H9 (cell line): ENCODE measurements at regions not wholly inside any gene's neighbourhood (a gene's known extent, or its start where the extent isn't known, plus 50 kb on each side); places are given as distances from the start of the nearest gene placed in this dataset.

Source experiments
- DNase-seq: peaks from one replicate; pipeline ENCODE4 v3.0.0-alpha.2; 2017
- H2AFZ ChIP-seq: one replicate; pipeline ENCODE4 v1.6.1; 2013; ENCODE audit warnings: mild to moderate bottlenecking, low read length, control low read depth, moderate library complexity
- H2AK5ac ChIP-seq: 2 replicates; pipeline ENCODE4 v1.6.1; 2013; ENCODE audit warnings: low read length, control low read depth, mixed read lengths; ENCODE audit not compliant: insufficient read length
- H2BK120ac ChIP-seq: one replicate; pipeline ENCODE4 v1.6.1; 2013; ENCODE audit warnings: low read depth, mild to moderate bottlenecking, low read length, control low read depth, inconsistent platforms; ENCODE audit not compliant: poor library complexity, severe bottlenecking
- H2BK12ac ChIP-seq: 2 replicates; pipeline ENCODE4 v1.6.1; 2013; ENCODE audit warnings: low read length, control low read depth, mixed read lengths, low read depth; ENCODE audit not compliant: insufficient read length
- H2BK15ac ChIP-seq: 2 replicates; pipeline ENCODE4 v1.6.1; 2013; ENCODE audit warnings: low read depth, low read length, control low read depth
- H2BK20ac ChIP-seq: one replicate; pipeline ENCODE4 v1.6.1; 2013; ENCODE audit warnings: low read depth, mild to moderate bottlenecking, low read length, control low read depth, inconsistent platforms; ENCODE audit not compliant: poor library complexity, severe bottlenecking
- H2BK5ac ChIP-seq: 2 replicates; pipeline ENCODE4 v1.6.1; 2013; ENCODE audit warnings: low read length, control low read depth, mixed read lengths; ENCODE audit not compliant: insufficient read length
- H3K14ac ChIP-seq: 2 replicates; pipeline ENCODE4 v1.6.1; 2013; ENCODE audit warnings: low read length, control low read depth; ENCODE audit not compliant: insufficient read depth
- H3K18ac ChIP-seq: 2 replicates; pipeline ENCODE4 v1.6.1; 2013; ENCODE audit warnings: low read depth, mild to moderate bottlenecking, mixed read lengths, low read length, control low read depth; ENCODE audit not compliant: insufficient read length
- H3K23ac ChIP-seq: 2 replicates; pipeline ENCODE4 v1.6.1; 2013; ENCODE audit warnings: low read length, control low read depth, mixed read lengths, low read depth; ENCODE audit not compliant: insufficient read length
- H3K23me2 ChIP-seq: 2 replicates; pipeline ENCODE4 v1.6.1; 2013; ENCODE audit warnings: low read depth, mild to moderate bottlenecking, mixed read lengths, low read length, control low read depth; ENCODE audit not compliant: insufficient read length, poor library complexity, severe bottlenecking
- H3K27ac ChIP-seq: 2 replicates; pipeline ENCODE4 v1.5.1; 2013; ENCODE audit warnings: low read length, control low read depth, mixed read lengths, low read depth; ENCODE audit not compliant: insufficient read length
- H3K27me3 ChIP-seq: 2 replicates; pipeline ENCODE4 v1.6.1; 2013; ENCODE audit warnings: low read length, control low read depth, inconsistent platforms; ENCODE audit not compliant: insufficient read depth
- H3K4ac ChIP-seq: 2 replicates; pipeline ENCODE4 v1.6.1; 2013; ENCODE audit warnings: low read depth, mild to moderate bottlenecking, control low read depth, inconsistent platforms, low read length, moderate library complexity
- H3K4me1 ChIP-seq: 2 replicates; pipeline ENCODE4 v1.6.1; 2013; ENCODE audit warnings: low read length, control low read depth, inconsistent platforms; ENCODE audit not compliant: insufficient read depth
- H3K4me2 ChIP-seq: 2 replicates; pipeline ENCODE4 v1.6.1; 2013; ENCODE audit warnings: low read length, control low read depth, mixed read lengths; ENCODE audit not compliant: insufficient read length, insufficient read depth
- H3K56ac ChIP-seq: 2 replicates; pipeline ENCODE4 v1.6.1; 2013; ENCODE audit warnings: low read depth, mild to moderate bottlenecking, mixed read lengths, low read length, control low read depth; ENCODE audit not compliant: insufficient read length
- H3K79me1 ChIP-seq: 2 replicates; pipeline ENCODE4 v1.6.1; 2013; ENCODE audit warnings: low read depth, mild to moderate bottlenecking, moderate library complexity, low read length, control low read depth, inconsistent platforms; ENCODE audit not compliant: insufficient read depth, poor library complexity, severe bottlenecking
- H3K79me2 ChIP-seq: 2 replicates; pipeline ENCODE4 v1.6.1; 2013; ENCODE audit warnings: low read length, control low read depth, inconsistent platforms; ENCODE audit not compliant: insufficient read depth
- H3K9ac ChIP-seq: 2 replicates; pipeline ENCODE4 v1.6.1; 2013; ENCODE audit warnings: low read length, control low read depth, mixed read lengths; ENCODE audit not compliant: insufficient read length; ENCODE audit errors: extremely low read depth
- H3K9me3 ChIP-seq: one replicate; pipeline ENCODE4 v1.6.1; 2013; ENCODE audit warnings: low read depth, low read length, inconsistent platforms; ENCODE audit not compliant: control insufficient read depth
- H3T11ph ChIP-seq: one replicate; pipeline ENCODE4 v1.6.1; 2013; ENCODE audit warnings: mild to moderate bottlenecking, low read length, control low read depth, inconsistent platforms
- H4K20me1 ChIP-seq: one replicate; pipeline ENCODE4 v1.6.1; 2013; ENCODE audit not compliant: control insufficient read depth, insufficient read length, insufficient read depth
- H4K5ac ChIP-seq: 2 replicates; pipeline ENCODE4 v1.6.1; 2013; ENCODE audit warnings: low read depth, mild to moderate bottlenecking, mixed read lengths, low read length, control low read depth; ENCODE audit not compliant: insufficient read length
- H4K8ac ChIP-seq: replicated peaks from 2 replicates; pipeline ENCODE4 v1.6.1; 2013; ENCODE audit warnings: low read length, control low read depth, mixed read lengths, low read depth; ENCODE audit not compliant: insufficient read length
- H4K91ac ChIP-seq: 2 replicates; pipeline ENCODE4 v1.6.1; 2013; ENCODE audit warnings: low read depth, mild to moderate bottlenecking, moderate library complexity, mixed read lengths, low read length, control low read depth; ENCODE audit not compliant: insufficient read length
- H3K27ac Mint-ChIP-seq, 3 experiments: 2 replicates in 2 of 3; 3 replicates in 1 of 3; pipeline ENCODE4 v1.8.0; 2020 to 2021; ENCODE audit warnings: mixed read lengths in 3 of 3, mild to moderate bottlenecking in 1 of 3, moderate library complexity in 1 of 3
- H3K27me3 Mint-ChIP-seq: 2 replicates; pipeline ENCODE4 v1.8.0; 2021; ENCODE audit warnings: low read depth, mild to moderate bottlenecking, moderate library complexity, mixed read lengths
- H3K36me3 Mint-ChIP-seq, 3 experiments: 2 replicates in 2 of 3; 3 replicates in 1 of 3; pipeline ENCODE4 v1.8.0; 2020 to 2021; ENCODE audit warnings: low read depth in 3 of 3, mixed read lengths in 3 of 3; ENCODE audit not compliant: insufficient read depth in 1 of 3
- H3K4me1 Mint-ChIP-seq, 2 experiments: 2 replicates each; pipeline ENCODE4 v1.8.0; 2020; ENCODE audit warnings: mixed read lengths in 2 of 2
- H3K4me3 Mint-ChIP-seq, 2 experiments: 2 replicates in 1 of 2; 3 replicates in 1 of 2; pipeline ENCODE4 v1.8.0; 2020 to 2021; ENCODE audit warnings: mild to moderate bottlenecking in 2 of 2, mixed read lengths in 2 of 2, moderate library complexity in 1 of 2
- H3K9me3 Mint-ChIP-seq, 2 experiments: 2 replicates in 1 of 2; 3 replicates in 1 of 2; pipeline ENCODE4 v1.8.0; 2020; ENCODE audit warnings: mild to moderate bottlenecking in 2 of 2, mixed read lengths in 2 of 2, moderate library complexity in 1 of 2
- WGBS: extraction: QIAGEN DNeasy Blood & Tissue Kit; methylation state at CpG from one replicate; pipeline ENCODE4 v1.1.7; 2013; ENCODE audit warnings: missing lambda C conversion rate, low lambda C conversion rate, mixed read lengths; ENCODE audit not compliant: insufficient read length; ENCODE audit errors: extremely low coverage; 5-methylcytosine and 5-hydroxymethylcytosine counted together
- TF ChIP-seq, protein P1 (sequence below): fragments of 200-600 bp; sonication (generic); conservative IDR thresholded peaks from 3 replicates; pipeline ENCODE4 v1.8.0; 2021; ENCODE audit warnings: antibody characterized with exemption, mild to moderate bottlenecking

DNA sequence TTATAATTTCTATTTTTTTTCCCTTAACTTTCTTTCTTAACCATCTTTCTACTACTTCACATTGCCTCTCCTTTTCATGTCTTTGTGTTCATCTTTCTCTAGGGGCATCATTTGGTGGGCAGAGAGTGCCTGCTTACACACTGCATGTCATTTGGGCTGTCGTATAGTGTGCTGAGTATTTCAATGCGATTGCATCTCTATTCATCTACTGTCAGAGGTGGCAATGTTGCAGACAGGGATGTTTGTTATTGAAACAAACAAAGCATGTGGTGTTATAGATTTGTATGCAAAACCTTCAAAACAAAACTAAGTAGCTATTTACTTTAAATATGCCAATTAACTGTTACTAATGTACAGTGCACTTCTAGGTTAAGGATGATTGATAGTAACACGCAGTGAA, 141.1 kb upstream of the MEF2C start:
- Histone ChIP-seq H3K4me2 (no peak overlapping the region), H2BK120ac (no peak overlapping the region), H3K9ac (no peak overlapping the region), H3K23me2 (no peaks in the 10 kb centered on the region), H4K20me1 (no peaks in the 10 kb centered on the region), H4K8ac (no peak overlapping the region), H2AK5ac (no peak overlapping the region), H3K79me2 (no peaks in the 10 kb centered on the region), H3K27ac (no peak overlapping the region), H3T11ph (no peak overlapping the region), H3K9me3 (no peaks in the 10 kb centered on the region), H3K27me3 (no peaks in the 10 kb centered on the region), H3K18ac (no peak overlapping the region), H2BK15ac (no peak overlapping the region), H3K79me1 (no peaks in the 10 kb centered on the region), H4K91ac (no peak overlapping the region), H3K56ac (no peak overlapping the region), H2BK20ac (no peak overlapping the region), H4K5ac (no peak overlapping the region), H2BK5ac (no peak overlapping the region), H3K4me1 (no peaks in the 10 kb centered on the region), H3K4ac (no peak overlapping the region), H3K23ac (no peak overlapping the region), H3K14ac (no peak overlapping the region), H2AFZ (no peak overlapping the region), H2BK12ac (no peak overlapping the region)
- Mint-ChIP-seq H3K9me3 (peaks cover 23 to 24% of the 10 kb centered on the region in 2 experiments), H3K27ac (no peak overlapping the region), H3K36me3 (peaks cover 17 to 25% (median 22%) of the 10 kb centered on the region in 3 experiments), H3K4me1 (peaks cover 0 to 3% of the 10 kb centered on the region in 2 experiments; a peak in 3 of 4 replicates), H3K27me3 (no peaks in the 10 kb centered on the region), H3K4me3 (no peak overlapping the region)
- no CpG with 5 or more reads among the region's 3 CpGs for WGBS
- TF ChIP-seq, protein P1, sequence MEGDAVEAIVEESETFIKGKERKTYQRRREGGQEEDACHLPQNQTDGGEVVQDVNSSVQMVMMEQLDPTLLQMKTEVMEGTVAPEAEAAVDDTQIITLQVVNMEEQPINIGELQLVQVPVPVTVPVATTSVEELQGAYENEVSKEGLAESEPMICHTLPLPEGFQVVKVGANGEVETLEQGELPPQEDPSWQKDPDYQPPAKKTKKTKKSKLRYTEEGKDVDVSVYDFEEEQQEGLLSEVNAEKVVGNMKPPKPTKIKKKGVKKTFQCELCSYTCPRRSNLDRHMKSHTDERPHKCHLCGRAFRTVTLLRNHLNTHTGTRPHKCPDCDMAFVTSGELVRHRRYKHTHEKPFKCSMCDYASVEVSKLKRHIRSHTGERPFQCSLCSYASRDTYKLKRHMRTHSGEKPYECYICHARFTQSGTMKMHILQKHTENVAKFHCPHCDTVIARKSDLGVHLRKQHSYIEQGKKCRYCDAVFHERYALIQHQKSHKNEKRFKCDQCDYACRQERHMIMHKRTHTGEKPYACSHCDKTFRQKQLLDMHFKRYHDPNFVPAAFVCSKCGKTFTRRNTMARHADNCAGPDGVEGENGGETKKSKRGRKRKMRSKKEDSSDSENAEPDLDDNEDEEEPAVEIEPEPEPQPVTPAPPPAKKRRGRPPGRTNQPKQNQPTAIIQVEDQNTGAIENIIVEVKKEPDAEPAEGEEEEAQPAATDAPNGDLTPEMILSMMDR, result no peak
- no peak for DNase-seq
